Stimulated activated CD4-positive, alpha-beta T cell treated with anti-CD3 and anti-CD28 coated beads, Interleukin-1b, Interleukin-23, amount 100 ng/mL, for 1 hour (primary cell): ENCODE measurements at regions not wholly inside any gene's neighbourhood (a gene's known extent, or its start where the extent isn't known, plus 50 kb on each side); places are given as distances from the start of the nearest gene placed in this dataset.
"Not testable (repeated sequence)": the region's sequence is repeated elsewhere in the genome, so short reads cannot be mapped to it uniquely, and the experiment has no call there.

Experiments used
- DNase-seq, 2 donors: peaks; one replicate each; pipeline ENCODE4 v3.0.0-alpha.2; 2020; ENCODE audit warnings: low read depth in 2 of 2

GRCh38 chr2:87263868-87264518, 242.3 kb upstream of the PLGLB1 start:
- DNase-seq = not testable (repeated sequence)

DNA sequence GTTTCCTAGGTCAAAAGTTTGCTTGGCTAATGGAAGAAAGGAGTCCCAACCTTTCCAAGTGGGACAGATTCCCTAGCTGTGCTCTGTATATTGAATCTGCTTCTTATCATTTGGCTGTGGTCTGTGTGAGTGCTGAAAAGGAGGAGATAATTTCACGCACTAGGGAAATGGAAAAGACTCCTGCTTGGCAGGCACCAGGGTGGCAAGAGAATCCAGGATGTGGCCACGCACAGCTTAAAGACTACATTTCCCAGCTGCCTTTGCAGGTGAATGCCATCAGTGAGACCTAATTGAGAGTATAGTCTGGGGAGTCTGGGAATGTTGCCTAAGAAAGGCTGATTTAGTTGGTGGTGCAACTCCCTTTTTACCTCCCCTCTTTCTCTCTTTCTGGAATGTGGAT, 253.5 kb upstream of the PLGLB1 start:
- DNase-seq = not testable (repeated sequence)

GRCh38 chr2:87275974-87276629, 254.5 kb upstream of the PLGLB1 start:
- DNase-seq = not testable (repeated sequence)

DNA sequence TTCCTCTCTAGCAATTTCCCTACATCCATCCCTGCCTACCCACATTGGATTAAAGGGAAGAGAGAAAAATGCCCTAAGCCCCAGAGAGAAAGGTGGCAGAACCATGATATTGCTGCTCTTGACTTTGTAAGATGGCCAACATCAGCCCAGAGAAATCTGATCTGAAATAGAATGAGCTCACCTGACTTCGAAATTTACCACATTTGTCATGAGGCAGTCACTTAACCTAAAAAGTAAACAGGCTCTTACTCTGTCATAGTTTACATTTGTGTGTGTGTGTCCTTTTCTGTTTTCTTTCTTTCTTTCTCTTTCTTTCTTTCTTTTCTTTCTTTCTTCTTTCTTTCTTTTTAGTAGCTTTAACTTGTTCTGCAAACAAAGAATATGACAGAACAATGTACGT, 255.0 kb upstream of the PLGLB1 start:
- not testable (repeated sequence) for DNase-seq

GRCh38 chr2:87277734-87278133, 256.1 kb upstream of the PLGLB1 start:
- DNase-seq = not testable (repeated sequence)

- not testable (repeated sequence) for DNase-seq
These were observed 259.1 kb upstream of the PLGLB1 start for GRCh38 chr2:87280596-87281355.

- DNase-seq = not testable (repeated sequence)
These were observed 262.3 kb upstream of the PLGLB1 start for GRCh38 chr2:87283735-87284470.

DNA sequence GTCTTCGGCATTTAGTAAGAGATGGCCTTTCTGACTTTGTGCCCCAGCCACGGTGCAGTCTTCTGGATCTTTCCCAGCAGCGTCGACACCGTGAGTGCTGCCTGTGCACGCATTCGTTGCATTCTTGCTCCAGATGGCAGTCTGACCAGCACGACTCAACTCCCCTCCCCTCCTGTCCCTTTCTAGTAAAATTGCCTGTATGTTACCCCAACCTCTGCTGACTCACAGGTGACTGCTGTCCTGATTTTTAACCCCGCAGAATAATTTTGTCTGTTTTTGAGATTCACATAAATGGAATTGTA, 262.8 kb upstream of the PLGLB1 start:
- not testable (repeated sequence) for DNase-seq

GRCh38 chr2:87285139-87285538, 263.5 kb upstream of the PLGLB1 start:
- DNase-seq = not testable (repeated sequence)

DNA sequence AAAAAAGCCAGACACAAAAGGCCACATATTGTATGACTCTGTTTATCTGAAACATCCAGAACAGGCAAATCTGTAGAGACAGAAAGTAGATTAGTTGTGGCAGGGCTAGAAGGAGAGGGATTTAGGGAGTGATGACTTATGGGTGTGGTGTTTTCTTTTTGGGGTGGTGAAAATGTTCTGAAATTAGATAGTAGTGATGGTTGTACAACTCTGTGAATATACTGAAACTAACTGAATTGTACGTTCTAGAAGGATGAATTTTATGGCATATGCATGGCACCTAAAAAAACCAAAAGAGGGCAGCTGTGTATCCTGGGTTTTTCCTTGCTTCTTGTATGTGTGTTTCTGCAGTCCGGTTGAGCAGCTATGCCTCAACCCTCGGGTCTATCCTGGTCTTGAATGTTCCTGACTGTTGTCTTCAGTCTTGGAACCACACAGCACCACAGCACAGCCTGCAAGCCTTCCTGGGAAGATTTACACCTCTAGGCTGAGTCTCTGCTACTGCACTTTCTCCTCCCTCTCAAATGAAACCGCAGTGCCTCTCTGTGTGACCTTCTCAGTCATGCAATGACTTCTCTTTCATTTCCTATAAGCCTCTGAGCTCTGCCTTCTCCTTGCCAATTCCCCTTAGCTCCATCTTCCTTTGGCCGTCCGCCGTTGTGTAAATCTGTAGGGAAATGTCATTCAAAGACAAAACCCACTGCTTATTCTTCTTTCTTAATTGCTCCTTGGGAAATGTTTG, 269.1 kb upstream of the PLGLB1 start:
- not testable (repeated sequence) for DNase-seq

GRCh38 chr2:87291400-87292200, 270.0 kb upstream of the PLGLB1 start:
- not testable (repeated sequence) for DNase-seq

- DNase-seq = not testable (repeated sequence)
These were observed 272.4 kb upstream of the PLGLB1 start for GRCh38 chr2:87293931-87294594.

GRCh38 chr2:87295135-87295534, 273.5 kb upstream of the PLGLB1 start:
- DNase-seq = not testable (repeated sequence)

- DNase-seq = not testable (repeated sequence)
These were observed 279.7 kb upstream of the PLGLB1 start for GRCh38 chr2:87301349-87301748.

DNA sequence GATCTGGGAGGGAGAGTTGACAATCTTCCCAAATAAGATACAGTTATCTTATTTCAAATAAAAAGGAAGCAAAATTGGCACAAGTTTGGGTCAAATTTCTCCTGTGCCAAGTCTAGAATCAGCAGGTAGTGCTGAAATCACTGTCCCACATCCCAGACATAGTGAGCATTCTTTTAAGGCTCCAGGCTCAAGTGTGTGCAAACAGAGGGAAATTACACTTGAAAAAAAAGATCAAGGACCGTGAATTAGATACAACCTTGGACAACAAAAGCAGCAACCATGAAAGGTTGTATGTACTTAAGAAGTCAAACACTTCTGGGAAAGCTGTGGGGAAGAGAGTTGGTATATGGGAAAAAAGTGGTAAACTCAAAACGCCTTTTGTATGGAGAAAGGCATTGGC, 280.2 kb upstream of the PLGLB1 start:
- DNase-seq = not testable (repeated sequence)

- DNase-seq = not testable (repeated sequence)
These were observed 287.0 kb upstream of the PLGLB1 start for GRCh38 chr2:87308621-87309020.

DNA sequence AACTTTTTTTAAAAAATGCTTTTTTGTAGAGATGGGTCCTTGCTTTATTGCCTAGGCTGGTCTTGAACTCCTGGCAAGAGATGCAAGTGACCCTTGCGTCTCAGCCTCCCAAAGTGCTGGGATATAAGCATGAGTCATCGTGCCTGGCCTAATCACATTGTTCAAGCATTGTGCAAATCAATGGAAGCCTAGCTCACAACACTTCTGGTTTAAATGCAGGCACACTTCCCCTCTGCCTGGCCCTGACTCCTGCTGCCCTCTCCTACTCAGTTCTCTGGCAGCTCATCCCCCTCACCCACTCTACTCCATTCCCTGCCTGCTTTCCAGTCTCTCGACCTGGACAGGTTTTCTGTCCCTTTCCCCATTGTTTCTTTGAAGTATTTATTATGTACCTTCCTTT, 288.1 kb upstream of the PLGLB1 start:
- DNase-seq = not testable (repeated sequence)

- DNase-seq = not testable (repeated sequence)
These were observed 290.3 kb upstream of the PLGLB1 start for GRCh38 chr2:87311896-87312441.

- not testable (repeated sequence) for DNase-seq
These were observed 293.0 kb upstream of the PLGLB1 start for GRCh38 chr2:87314622-87315021.
